Neural progenitor cell (in vitro differentiated cells): ENCODE measurements at regions not wholly inside any gene's neighbourhood (a gene's known extent, or its start where the extent isn't known, plus 50 kb on each side); places are given as distances from the start of the nearest gene placed in this dataset.
A peak's percentile ranks its signal among the peaks of the same experiment; 100 is the strongest.

ENCODE experiments used
- CTCF ChIP-seq: fragments of 200-600 bp; sonication (generic); IDR thresholded peaks from 2 replicates; pipeline ENCODE4 v1.5.1; 2017; ENCODE audit warnings: antibody characterized with exemption, mild to moderate bottlenecking
- EZH2 ChIP-seq: fragments of 200-600 bp; sonication (generic); IDR thresholded peaks from 2 replicates; pipeline ENCODE4 v1.6.1; 2017; ENCODE audit warnings: antibody characterized with exemption, mild to moderate bottlenecking, moderate library complexity
- EZH2phosphoT487 ChIP-seq: fragments of 200-600 bp; sonication (generic); IDR thresholded peaks from 2 replicates; pipeline ENCODE4 v1.6.1; 2017; ENCODE audit warnings: antibody characterized with exemption

DNA sequence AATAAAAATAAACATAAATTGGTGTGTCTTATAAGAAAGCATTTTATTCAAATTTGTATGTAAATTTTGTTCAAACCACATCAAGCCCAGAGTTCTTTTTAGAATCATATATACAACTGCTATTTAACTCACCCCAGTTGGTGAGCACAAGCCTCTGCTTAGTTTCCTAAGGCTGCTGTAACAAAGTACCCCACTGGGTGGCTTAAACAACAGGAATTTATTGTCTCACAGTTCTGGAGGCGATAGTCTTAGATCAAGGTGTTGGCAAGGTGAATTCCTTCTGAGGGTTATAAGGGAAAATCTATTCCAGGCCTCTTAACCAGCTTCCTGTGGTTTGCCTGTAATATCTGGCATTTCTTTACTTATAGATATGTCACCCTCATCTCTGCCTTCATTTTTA, 1133.5 kb downstream of the OLFM4 start:
- no peak for TF ChIP-seq EZH2
- peak; percentile 49 for TF ChIP-seq CTCF
- TF ChIP-seq EZH2phosphoT487, result no peak
